Small intestine (tissue), 7 donors: ENCODE measurements at regions not wholly inside any gene's neighbourhood (a gene's known extent, or its start where the extent isn't known, plus 50 kb on each side); places are given as distances from the start of the nearest gene placed in this dataset.
"Not testable (repeated sequence)": the region's sequence is repeated elsewhere in the genome, so short reads cannot be mapped to it uniquely, and the experiment has no call there.

Experiments
- DNase-seq, 2 donors: peaks; one replicate each; pipeline versions ENCODE4 v3.0.0 to v3.0.0-alpha.2; 2013
- FAIRE-seq: peaks from 2 replicates; lab custom pipeline; 2012; peaks lifted over from hg19 to GRCh38; lab: Jason Lieb, UNC
- H3K27ac ChIP-seq, 3 donors: one replicate each; pipeline ENCODE4 v1.5.1; 2013; ENCODE audit warnings: low read length in 2 of 3, mild to moderate bottlenecking in 2 of 3, control low read depth in 1 of 3, inconsistent platforms in 1 of 3, low read depth in 1 of 3, moderate library complexity in 1 of 3
- H3K27me3 ChIP-seq, 3 donors: one replicate each; pipeline ENCODE4 v1.6.1; 2013; ENCODE audit warnings: low read length in 3 of 3, inconsistent platforms in 1 of 3; ENCODE audit not compliant: control insufficient read depth in 3 of 3, insufficient read depth in 3 of 3
- H3K36me3 ChIP-seq, 3 donors: one replicate each; pipeline ENCODE4 v1.6.1; 2013; ENCODE audit warnings: low read length in 3 of 3, inconsistent platforms in 1 of 3, low read depth in 1 of 3, mild to moderate bottlenecking in 1 of 3, moderate library complexity in 1 of 3; ENCODE audit not compliant: control insufficient read depth in 3 of 3, insufficient read depth in 2 of 3
- H3K4me1 ChIP-seq, 3 donors: one replicate each; pipeline ENCODE4 v1.6.1; 2013; ENCODE audit warnings: low read length in 2 of 3, inconsistent platforms in 1 of 3, low read depth in 1 of 3, mild to moderate bottlenecking in 1 of 3, moderate library complexity in 1 of 3; ENCODE audit not compliant: control insufficient read depth in 3 of 3, insufficient read depth in 2 of 3
- H3K4me3 ChIP-seq, 3 donors: one replicate each; pipeline ENCODE4 v1.5.1; 2013; ENCODE audit warnings: low read length in 3 of 3, control low read depth in 1 of 3, inconsistent platforms in 1 of 3, low read depth in 1 of 3, mild to moderate bottlenecking in 1 of 3, moderate library complexity in 1 of 3
- H3K9me3 ChIP-seq, 2 donors: one replicate each; pipeline ENCODE4 v1.6.1; 2013; ENCODE audit warnings: low read depth in 1 of 2, low read length in 1 of 2; ENCODE audit not compliant: control insufficient read depth in 2 of 2, insufficient read depth in 1 of 2
- WGBS, 3 donors: extraction: QIAGEN DNeasy Blood & Tissue Kit; methylation state at CpG; one replicate each; pipeline ENCODE4 v1.1.7; 2013; 5-methylcytosine and 5-hydroxymethylcytosine counted together
- donor health status: healthy with polysubstance abuse.
- donor health status: control.
- donor health status: control.
- donor health status: Bipolar disorder and iron deficiency.
- donor health status: healthy.

- H3K4me3 ChIP-seq, H3K27me3 ChIP-seq, H3K36me3 ChIP-seq, DNase-seq, H3K4me1 ChIP-seq, FAIRE-seq: not testable (repeated sequence)
- H3K9me3 ChIP-seq, result peaks cover 0 to 15% of the 10 kb centered on the region in 2 donors
- WGBS, 3 donors, result 91 to 93% (median 93%) methylated on average over 3 of the region's 3 CpGs
- H3K27ac ChIP-seq, result peak overlapping the region; percentile 59 to 74 (median 62)
These were observed 173.3 kb downstream of the AVL9 start for GRCh38 chr7:32668387-32669097.

- not testable (repeated sequence) for H3K27me3 ChIP-seq, H3K36me3 ChIP-seq, H3K4me3 ChIP-seq, H3K27ac ChIP-seq, H3K4me1 ChIP-seq, DNase-seq, FAIRE-seq
- WGBS, 3 donors, result 91 to 96% (median 95%) methylated on average over 9 of the region's 9 CpGs
- peaks cover 0 to 15% of the 10 kb centered on the region in 2 donors for H3K9me3 ChIP-seq
These were observed 172.3 kb downstream of the AVL9 start for GRCh38 chr7:32667586-32667985.

GRCh38 chr7:32663805-32664211 lies 168.5 kb downstream of the AVL9 start:
- not testable (repeated sequence) for H3K4me1 ChIP-seq, H3K27me3 ChIP-seq, H3K4me3 ChIP-seq, DNase-seq, H3K36me3 ChIP-seq, H3K9me3 ChIP-seq, H3K27ac ChIP-seq, FAIRE-seq
- WGBS, 3 donors, result 64 to 79% (median 73%) methylated on average over 5 of the region's 5 CpGs

- not testable (repeated sequence) for H3K4me3 ChIP-seq, H3K4me1 ChIP-seq, H3K36me3 ChIP-seq, H3K9me3 ChIP-seq, FAIRE-seq, H3K27ac ChIP-seq, H3K27me3 ChIP-seq, DNase-seq
- WGBS, 3 donors, result 73 to 85% (median 78%) methylated on average over 2 to 4 of the region's 4 CpGs
These were observed 167.2 kb downstream of the AVL9 start for GRCh38 chr7:32662509-32662908.

- 94 to 100% (median 100%) methylated on average over 1 of the region's 1 CpG for WGBS, 3 donors
- Histone ChIP-seq H3K36me3 (no peaks in the 10 kb centered on the region), H3K27me3 (no peaks in the 10 kb centered on the region), H3K4me3 (no peak overlapping the region), H3K27ac (no peak overlapping the region), H3K4me1 (no peaks in the 10 kb centered on the region), H3K9me3 (no peaks in the 10 kb centered on the region)
- DNase-seq, result no peak
- no peak for FAIRE-seq
These were observed 166.6 kb downstream of the AVL9 start for GRCh38 chr7:32661929-32662328.

- 65 to 70% (median 69%) methylated on average over 3 of the region's 3 CpGs for WGBS, 3 donors
- no peaks in the 10 kb centered on the region for H3K4me1 ChIP-seq
- no peaks in the 10 kb centered on the region for H3K27me3 ChIP-seq
- H3K9me3 ChIP-seq, result no peaks in the 10 kb centered on the region
- no peaks in the 10 kb centered on the region for H3K36me3 ChIP-seq
- no peak overlapping the region for H3K4me3 ChIP-seq
- DNase-seq, result no peak
- FAIRE-seq, result no peak
- H3K27ac ChIP-seq, result no peak overlapping the region
These were observed 166.2 kb downstream of the AVL9 start for GRCh38 chr7:32661501-32661900.

- DNase-seq (no peak), FAIRE-seq (no peak)
- H3K36me3 ChIP-seq, result no peaks in the 10 kb centered on the region
- H3K27me3 ChIP-seq, result no peaks in the 10 kb centered on the region
- 62 to 87% (median 67%) methylated on average over 2 of the region's 2 CpGs for WGBS, 3 donors
- H3K4me3 ChIP-seq, result no peak overlapping the region
- H3K27ac ChIP-seq, result no peak overlapping the region
- H3K9me3 ChIP-seq, result no peaks in the 10 kb centered on the region
- no peaks in the 10 kb centered on the region for H3K4me1 ChIP-seq
These were observed 165.6 kb downstream of the AVL9 start for GRCh38 chr7:32660936-32661335.

GRCh38 chr7:32659853-32660252 lies 164.6 kb downstream of the AVL9 start:
- no peak for FAIRE-seq

GRCh38 chr7:32658467-32658869 lies 163.2 kb downstream of the AVL9 start:
- no peaks in the 10 kb centered on the region for H3K9me3 ChIP-seq
- 67 to 75% (median 69%) methylated on average over 2 of the region's 2 CpGs for WGBS, 3 donors
- no peak overlapping the region for H3K27ac ChIP-seq
- no peaks in the 10 kb centered on the region for H3K36me3 ChIP-seq
- no peaks in the 10 kb centered on the region for H3K4me1 ChIP-seq
- FAIRE-seq (no peak), DNase-seq (peak in 1 of 2 donors; percentile 9)
- no peaks in the 10 kb centered on the region for H3K27me3 ChIP-seq
- H3K4me3 ChIP-seq, result no peak overlapping the region

More at GRCh38 chr7:32659853-32660252, 164.6 kb downstream of the AVL9 start:
- Histone ChIP-seq H3K27ac (no peak overlapping the region), H3K4me1 (no peaks in the 10 kb centered on the region), H3K9me3 (no peaks in the 10 kb centered on the region), H3K4me3 (no peak overlapping the region), H3K36me3 (no peaks in the 10 kb centered on the region), H3K27me3 (no peaks in the 10 kb centered on the region)
- DNase-seq, result no peak
- WGBS, 3 donors, result 93 to 95% (median 94%) methylated on average over 9 of the region's 9 CpGs
